ENCODE measurements at regions not wholly inside any gene's neighbourhood (a gene's known extent, or its start where the extent isn't known, plus 50 kb on each side); places are given as distances from the start of the nearest gene placed in this dataset.
"Not testable (repeated sequence)": the region's sequence is repeated elsewhere in the genome, so short reads cannot be mapped to it uniquely, and the experiment has no call there.

DNA sequence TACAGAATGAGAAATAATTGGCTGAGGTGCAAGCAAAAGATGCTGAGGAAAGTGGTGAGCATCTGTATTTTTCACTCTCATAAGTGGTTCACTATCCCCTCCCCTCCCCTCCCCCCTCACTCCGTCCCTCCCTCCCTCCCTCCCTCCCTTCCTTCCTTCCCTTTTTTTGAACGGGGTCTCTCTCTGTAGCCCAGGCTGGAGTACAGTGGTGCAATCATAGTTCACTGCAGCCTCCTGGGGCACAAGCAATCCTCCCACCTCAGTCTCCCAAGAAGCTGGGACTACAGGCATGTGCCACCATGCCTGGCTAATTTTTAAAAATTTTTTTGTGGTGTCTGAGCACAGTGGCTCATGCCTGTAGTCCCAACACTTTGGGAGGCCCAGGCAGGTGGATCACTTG is 67.6 kb upstream of the SHLD1 start:
- POLR2A ChIA-PET; H3K36me3 ChIP-seq (ENCODE audit: control insufficient read depth in 2 of 2, insufficient read depth in 2 of 2, low read length in 1 of 2); FAIRE-seq; intact Hi-C loops (cut with micrococcal nuclease; ENCODE audit: unreplicated experiment); BruUV-seq (replicated peaks); H3K9ac ChIP-seq (ENCODE audit: control insufficient read depth, insufficient read depth, low read length); H3K27me3 ChIP-seq (replicated peaks in 1 of 2; ENCODE audit: control insufficient read depth in 2 of 2, insufficient read depth in 2 of 2, low read length in 1 of 2); H3K4me3 ChIP-seq; H3K27ac ChIP-seq (ENCODE audit: control insufficient read depth, insufficient read depth); H3K4me1 ChIP-seq (ENCODE audit: control insufficient read depth, insufficient read depth, low read length); H3K4me2 ChIP-seq (ENCODE audit: control insufficient read depth, insufficient read depth); in situ Hi-C loops (cut with MboI); ATAC-seq; H2AFZ ChIP-seq (ENCODE audit: control insufficient read depth, low read depth, low read length); H3K79me2 ChIP-seq (ENCODE audit: control insufficient read depth, insufficient read depth, low read length); H4K20me1 ChIP-seq (ENCODE audit: control insufficient read depth, insufficient read depth); H3K9me3 ChIP-seq (replicated peaks; ENCODE audit: control insufficient read depth, insufficient read depth, low read length); DNase-seq (ENCODE audit: low read depth, low spot score): not testable (repeated sequence)
- WGBS (ENCODE audit: insufficient coverage, insufficient replicate concordance, low lambda C conversion rate, missing lambda C conversion rate) = 0% methylated on average over 1 of the region's 2 CpGs
- SMC1A ChIA-PET (ENCODE audit: uncharacterized antibody, unreplicated experiment) = interaction anchor here (1.1 to 1.3 kb wide), 2 partner anchors 26 to 81 kb away, joined by 3 read pairs; no protein-coding TSS in a partner anchor
- RAD21 ChIA-PET (ENCODE audit: unreplicated experiment) = interaction anchor here (0.5 kb wide), 1 partner anchor 69 kb away, joined by 3 read pairs; no protein-coding TSS in a partner anchor
- CTCF ChIA-PET = interaction anchor here (0.8 kb wide), 1 partner anchor 61 kb away, joined by 3 read pairs; no protein-coding TSS in a partner anchor

DNA sequence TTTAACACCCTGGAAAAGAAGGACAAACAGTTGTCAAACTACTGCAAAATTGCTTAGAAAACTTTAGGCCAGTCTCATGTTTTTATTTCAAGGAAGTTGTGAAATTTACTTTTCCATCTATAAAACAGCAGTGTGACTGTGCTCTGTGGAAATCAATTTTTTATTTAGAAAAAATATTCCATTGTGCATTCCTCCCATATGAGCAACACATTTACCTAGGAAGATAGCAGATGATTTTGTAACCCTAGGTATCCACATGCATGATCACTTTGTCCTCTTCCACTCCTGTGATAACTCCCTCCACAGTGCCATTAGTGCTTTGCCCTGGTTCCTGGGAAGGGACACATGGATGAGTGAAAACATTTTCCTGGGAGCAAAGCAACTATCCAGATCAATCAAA is 69.4 kb upstream of the GPCPD1 start:
- POLR2A ChIA-PET = no interaction called here
- H3K27ac ChIP-seq (ENCODE audit: control insufficient read depth, insufficient read depth) = no peak overlapping the region
- no peak for TF ChIP-seq SIN3A (IDR thresholded peaks at IDR 0.05; ENCODE audit: low read depth, low read length)
- no peak for TF ChIP-seq ESRRA (IDR thresholded peaks at IDR 0.05; ENCODE audit: low read length)
- TF ChIP-seq NFYA (IDR thresholded peaks at IDR 0.05; ENCODE audit: borderline replicate concordance, low read depth, low read length) = no peak
- no peak for TF ChIP-seq JUND (IDR thresholded peaks at IDR 0.05; ENCODE audit: low read depth, low read length)
- no peak for TF ChIP-seq MYB (IDR thresholded peaks at IDR 0.05; ENCODE audit: borderline replicate concordance, low read depth, low read length)
- DNase-seq (ENCODE audit: low read depth, low spot score) (no peak), FAIRE-seq (no peak), ATAC-seq (no peak)
- no peaks in the 10 kb centered on the region for H3K79me2 ChIP-seq (ENCODE audit: control insufficient read depth, insufficient read depth, low read length)
- CTCF ChIA-PET = interaction anchor here (1.0 kb wide), 1 partner anchor 151 kb away, joined by 3 read pairs; no protein-coding TSS in a partner anchor
- peaks cover 5% of the 10 kb centered on the region for H3K4me1 ChIP-seq (ENCODE audit: control insufficient read depth, insufficient read depth, low read length)
- no peaks in the 10 kb centered on the region for H3K36me3 ChIP-seq (ENCODE audit: control insufficient read depth in 2 of 2, insufficient read depth in 2 of 2, low read length in 1 of 2)
- H3K4me2 ChIP-seq (ENCODE audit: control insufficient read depth, insufficient read depth) = no peak overlapping the region
- intact Hi-C loops (cut with micrococcal nuclease; ENCODE audit: unreplicated experiment) = no loop called here
- no TSS peak for BruUV-seq (replicated peaks)
- RAD21 ChIA-PET (ENCODE audit: unreplicated experiment) = interaction anchor here (1.2 kb wide), 1 partner anchor 67 kb away, joined by 3 read pairs; no protein-coding TSS in a partner anchor
- in situ Hi-C loops (cut with MboI) = no loop called here
- no peaks in the 10 kb centered on the region for H4K20me1 ChIP-seq (ENCODE audit: control insufficient read depth, insufficient read depth)
- no peaks in the 10 kb centered on the region for H3K27me3 ChIP-seq (replicated peaks in 1 of 2; ENCODE audit: control insufficient read depth in 2 of 2, insufficient read depth in 2 of 2, low read length in 1 of 2)
- H3K4me3 ChIP-seq = no peak overlapping the region
- SMC1A ChIA-PET (ENCODE audit: uncharacterized antibody, unreplicated experiment) = interaction anchor here (0.9 to 1.8 kb wide), 3 partner anchors 35 to 84 kb away, joined by 3 to 4 read pairs (median 4); no protein-coding TSS in a partner anchor
- no peak overlapping the region for H2AFZ ChIP-seq (ENCODE audit: control insufficient read depth, low read depth, low read length)
- H3K9me3 ChIP-seq (replicated peaks; ENCODE audit: control insufficient read depth, insufficient read depth, low read length) = no peaks in the 10 kb centered on the region
- no peak overlapping the region for H3K9ac ChIP-seq (ENCODE audit: control insufficient read depth, insufficient read depth, low read length)

Measured in GM12878 (cell line).